ENCODE measurements at regions not wholly inside any gene's neighbourhood (a gene's known extent, or its start where the extent isn't known, plus 50 kb on each side); places are given as distances from the start of the nearest gene placed in this dataset.

DNA sequence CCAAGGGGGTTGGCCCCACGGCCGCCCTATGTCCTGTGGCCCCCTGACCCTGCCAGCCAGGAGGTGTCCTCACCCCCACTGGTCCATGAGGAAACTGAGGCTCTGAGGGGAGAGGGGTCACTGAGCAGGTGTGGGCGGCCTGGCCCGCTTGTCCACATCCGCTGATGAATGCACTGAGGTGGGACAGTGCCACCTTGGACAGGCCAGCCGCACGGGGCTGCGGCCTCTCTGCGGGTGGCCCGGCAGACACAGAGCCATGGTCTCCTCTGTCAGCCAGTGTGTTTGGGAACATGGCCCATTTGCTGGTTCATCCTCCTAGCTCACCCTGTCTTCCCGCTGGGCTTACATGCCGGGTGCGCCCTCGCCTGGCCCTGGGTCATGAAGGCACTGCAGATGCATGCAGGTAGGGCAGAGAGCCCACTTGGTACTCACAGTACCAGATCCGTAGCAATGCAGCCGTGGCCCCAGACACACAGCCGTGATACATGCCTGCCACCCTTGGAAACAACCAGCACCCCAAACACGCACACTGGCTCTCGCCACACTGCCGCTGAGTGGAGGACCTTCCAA is 93.9 kb downstream of the ENGASE start:
- ATAC-seq (no peak), DNase-seq (ENCODE audit: low read depth, low spot score) (no peak)
- no peak for TF ChIP-seq EGR1 (IDR thresholded peaks at IDR 0.05; ENCODE audit: low read depth)
- no peak for TF ChIP-seq ELF1 (IDR thresholded peaks at IDR 0.05; ENCODE audit: borderline replicate concordance, low read depth)
- TF ChIP-seq, protein P1, sequence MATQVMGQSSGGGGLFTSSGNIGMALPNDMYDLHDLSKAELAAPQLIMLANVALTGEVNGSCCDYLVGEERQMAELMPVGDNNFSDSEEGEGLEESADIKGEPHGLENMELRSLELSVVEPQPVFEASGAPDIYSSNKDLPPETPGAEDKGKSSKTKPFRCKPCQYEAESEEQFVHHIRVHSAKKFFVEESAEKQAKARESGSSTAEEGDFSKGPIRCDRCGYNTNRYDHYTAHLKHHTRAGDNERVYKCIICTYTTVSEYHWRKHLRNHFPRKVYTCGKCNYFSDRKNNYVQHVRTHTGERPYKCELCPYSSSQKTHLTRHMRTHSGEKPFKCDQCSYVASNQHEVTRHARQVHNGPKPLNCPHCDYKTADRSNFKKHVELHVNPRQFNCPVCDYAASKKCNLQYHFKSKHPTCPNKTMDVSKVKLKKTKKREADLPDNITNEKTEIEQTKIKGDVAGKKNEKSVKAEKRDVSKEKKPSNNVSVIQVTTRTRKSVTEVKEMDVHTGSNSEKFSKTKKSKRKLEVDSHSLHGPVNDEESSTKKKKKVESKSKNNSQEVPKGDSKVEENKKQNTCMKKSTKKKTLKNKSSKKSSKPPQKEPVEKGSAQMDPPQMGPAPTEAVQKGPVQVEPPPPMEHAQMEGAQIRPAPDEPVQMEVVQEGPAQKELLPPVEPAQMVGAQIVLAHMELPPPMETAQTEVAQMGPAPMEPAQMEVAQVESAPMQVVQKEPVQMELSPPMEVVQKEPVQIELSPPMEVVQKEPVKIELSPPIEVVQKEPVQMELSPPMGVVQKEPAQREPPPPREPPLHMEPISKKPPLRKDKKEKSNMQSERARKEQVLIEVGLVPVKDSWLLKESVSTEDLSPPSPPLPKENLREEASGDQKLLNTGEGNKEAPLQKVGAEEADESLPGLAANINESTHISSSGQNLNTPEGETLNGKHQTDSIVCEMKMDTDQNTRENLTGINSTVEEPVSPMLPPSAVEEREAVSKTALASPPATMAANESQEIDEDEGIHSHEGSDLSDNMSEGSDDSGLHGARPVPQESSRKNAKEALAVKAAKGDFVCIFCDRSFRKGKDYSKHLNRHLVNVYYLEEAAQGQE (IDR thresholded peaks at IDR 0.05; ENCODE audit: low read depth): no peak
- TF ChIP-seq CEBPB (IDR thresholded peaks at IDR 0.05; ENCODE audit: low read depth): no peak
- TF ChIP-seq, protein P2, sequence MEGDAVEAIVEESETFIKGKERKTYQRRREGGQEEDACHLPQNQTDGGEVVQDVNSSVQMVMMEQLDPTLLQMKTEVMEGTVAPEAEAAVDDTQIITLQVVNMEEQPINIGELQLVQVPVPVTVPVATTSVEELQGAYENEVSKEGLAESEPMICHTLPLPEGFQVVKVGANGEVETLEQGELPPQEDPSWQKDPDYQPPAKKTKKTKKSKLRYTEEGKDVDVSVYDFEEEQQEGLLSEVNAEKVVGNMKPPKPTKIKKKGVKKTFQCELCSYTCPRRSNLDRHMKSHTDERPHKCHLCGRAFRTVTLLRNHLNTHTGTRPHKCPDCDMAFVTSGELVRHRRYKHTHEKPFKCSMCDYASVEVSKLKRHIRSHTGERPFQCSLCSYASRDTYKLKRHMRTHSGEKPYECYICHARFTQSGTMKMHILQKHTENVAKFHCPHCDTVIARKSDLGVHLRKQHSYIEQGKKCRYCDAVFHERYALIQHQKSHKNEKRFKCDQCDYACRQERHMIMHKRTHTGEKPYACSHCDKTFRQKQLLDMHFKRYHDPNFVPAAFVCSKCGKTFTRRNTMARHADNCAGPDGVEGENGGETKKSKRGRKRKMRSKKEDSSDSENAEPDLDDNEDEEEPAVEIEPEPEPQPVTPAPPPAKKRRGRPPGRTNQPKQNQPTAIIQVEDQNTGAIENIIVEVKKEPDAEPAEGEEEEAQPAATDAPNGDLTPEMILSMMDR (IDR thresholded peaks at IDR 0.05 in 2 of 3, conservative IDR thresholded peaks at IDR 0.05 in 1 of 3; ENCODE audit: borderline replicate concordance in 1 of 3, insufficient read depth in 1 of 3, low read depth in 2 of 3, low read length in 2 of 3): no peak
- TF ChIP-seq JUND (IDR thresholded peaks at IDR 0.05): no peak
- no peak for TF ChIP-seq EZH2phosphoT487 (IDR thresholded peaks at IDR 0.05; ENCODE audit: borderline replicate concordance)
- TF ChIP-seq POLR2A (IDR thresholded peaks at IDR 0.05; ENCODE audit: borderline replicate concordance, extremely low read depth, insufficient read depth, insufficient read length): no peak
- no peak for TF ChIP-seq ZFX (IDR thresholded peaks at IDR 0.05)
- no peak for TF ChIP-seq EZH2 (IDR thresholded peaks at IDR 0.05)
- TF ChIP-seq CBX3 (IDR thresholded peaks at IDR 0.05; ENCODE audit: low read depth): no peak
- TF ChIP-seq ZNF274 (IDR thresholded peaks at IDR 0.05; ENCODE audit: low read depth, low read length): no peak
- TF ChIP-seq TCF7L2 (IDR thresholded peaks at IDR 0.05; ENCODE audit: borderline replicate concordance, extremely low read depth, insufficient read depth, insufficient read length): no peak
- no peak for TF ChIP-seq POLR2AphosphoS5 (IDR thresholded peaks at IDR 0.05; ENCODE audit: low read depth, low read length)
- no peak for TF ChIP-seq YY1 (IDR thresholded peaks at IDR 0.05; ENCODE audit: extremely low read depth, insufficient replicate concordance, low read depth, low read length)
- TF ChIP-seq, protein P3, sequence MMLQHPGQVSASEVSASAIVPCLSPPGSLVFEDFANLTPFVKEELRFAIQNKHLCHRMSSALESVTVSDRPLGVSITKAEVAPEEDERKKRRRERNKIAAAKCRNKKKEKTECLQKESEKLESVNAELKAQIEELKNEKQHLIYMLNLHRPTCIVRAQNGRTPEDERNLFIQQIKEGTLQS (IDR thresholded peaks at IDR 0.05): no peak
- TF ChIP-seq RAD21 (IDR thresholded peaks at IDR 0.05; ENCODE audit: low read depth): no peak
- TF ChIP-seq, protein P4, sequence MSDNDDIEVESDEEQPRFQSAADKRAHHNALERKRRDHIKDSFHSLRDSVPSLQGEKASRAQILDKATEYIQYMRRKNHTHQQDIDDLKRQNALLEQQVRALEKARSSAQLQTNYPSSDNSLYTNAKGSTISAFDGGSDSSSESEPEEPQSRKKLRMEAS (IDR thresholded peaks at IDR 0.05): no peak
- no peak for TF ChIP-seq FOSL1 (IDR thresholded peaks at IDR 0.05; ENCODE audit: low read depth)
- TF ChIP-seq, protein P5, sequence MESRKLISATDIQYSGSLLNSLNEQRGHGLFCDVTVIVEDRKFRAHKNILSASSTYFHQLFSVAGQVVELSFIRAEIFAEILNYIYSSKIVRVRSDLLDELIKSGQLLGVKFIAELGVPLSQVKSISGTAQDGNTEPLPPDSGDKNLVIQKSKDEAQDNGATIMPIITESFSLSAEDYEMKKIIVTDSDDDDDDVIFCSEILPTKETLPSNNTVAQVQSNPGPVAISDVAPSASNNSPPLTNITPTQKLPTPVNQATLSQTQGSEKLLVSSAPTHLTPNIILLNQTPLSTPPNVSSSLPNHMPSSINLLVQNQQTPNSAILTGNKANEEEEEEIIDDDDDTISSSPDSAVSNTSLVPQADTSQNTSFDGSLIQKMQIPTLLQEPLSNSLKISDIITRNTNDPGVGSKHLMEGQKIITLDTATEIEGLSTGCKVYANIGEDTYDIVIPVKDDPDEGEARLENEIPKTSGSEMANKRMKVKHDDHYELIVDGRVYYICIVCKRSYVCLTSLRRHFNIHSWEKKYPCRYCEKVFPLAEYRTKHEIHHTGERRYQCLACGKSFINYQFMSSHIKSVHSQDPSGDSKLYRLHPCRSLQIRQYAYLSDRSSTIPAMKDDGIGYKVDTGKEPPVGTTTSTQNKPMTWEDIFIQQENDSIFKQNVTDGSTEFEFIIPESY (IDR thresholded peaks at IDR 0.05; ENCODE audit: extremely low read depth, insufficient replicate concordance, low read length): no peak
- RAD21 ChIA-PET (ENCODE audit: low non-redundant PET in 1 of 2, low total read pairs in 2 of 2, uncharacterized antibody in 2 of 2, unreplicated experiment in 2 of 2): no interaction called here
- Histone ChIP-seq H2AFZ (ENCODE audit: low read depth, low read length, poor library complexity, severe bottlenecking) (no peak overlapping the region), H3K27ac (ENCODE audit: low read depth, low read length) (no peak overlapping the region), H3K9ac (ENCODE audit: low read length) (no peak overlapping the region), H3K36me3 (ENCODE audit: control insufficient read depth in 1 of 2, insufficient read depth in 2 of 2, low read length in 2 of 2) (no peaks in the 10 kb centered on the region), H3K4me2 (ENCODE audit: low read length) (no peak overlapping the region), H3K9me2 (ENCODE audit: insufficient read depth) (no peaks in the 10 kb centered on the region), H3K4me3 (replicated peaks in 1 of 2; ENCODE audit: low read depth in 1 of 2, low read length in 2 of 2) (no peak overlapping the region), H3K27me3 (ENCODE audit: insufficient read depth, low read length) (peaks cover 3% of the 10 kb centered on the region; the same call in 1 of the 2 replicates), H3K4me1 (ENCODE audit: control insufficient read depth in 1 of 2, insufficient read depth in 2 of 2, low read length in 2 of 2) (peaks cover 0 to 5% of the 10 kb centered on the region in 2 experiments; a peak in 1 of 4 replicates), H3K79me2 (ENCODE audit: insufficient read depth, low read length) (no peaks in the 10 kb centered on the region), H4K20me1 (ENCODE audit: insufficient read depth) (no peaks in the 10 kb centered on the region), H3K9me3 (ENCODE audit: control insufficient read depth in 1 of 2, insufficient read depth in 1 of 2, low read depth in 1 of 2, low read length in 2 of 2) (no peaks in the 10 kb centered on the region)
- BruUV-seq (replicated peaks): no TSS peak
- POLR2A ChIA-PET: no interaction called here
- CTCF ChIA-PET: no interaction called here
- intact Hi-C loops (cut with micrococcal nuclease): no loop called here
